ENCODE measurements at regions not wholly inside any gene's neighbourhood (a gene's known extent, or its start where the extent isn't known, plus 50 kb on each side); places are given as distances from the start of the nearest gene placed in this dataset.

GRCh38 chr5:38673671-38674071 lies 117.2 kb upstream of the LIFR start:
- no peaks in the 10 kb centered on the region for H3K79me2 ChIP-seq (ENCODE audit: insufficient read depth, low read length)
- H3K4me1 ChIP-seq (ENCODE audit: insufficient read depth, low read length, severe bottlenecking), result no peaks in the 10 kb centered on the region
- no peak overlapping the region for H3K4me2 ChIP-seq (ENCODE audit: low read length)
- H3K9me2 ChIP-seq (ENCODE audit: low read depth, low read length), result no peaks in the 10 kb centered on the region
- no peaks in the 10 kb centered on the region for H3K9me3 ChIP-seq (ENCODE audit: low read length)
- H2AFZ ChIP-seq (ENCODE audit: low read length), result no peak overlapping the region
- H3K4me3 ChIP-seq (ENCODE audit: low read depth, low read length, poor library complexity, severe bottlenecking), result no peak overlapping the region
- H3K27ac ChIP-seq (ENCODE audit: low read depth, low read length, poor library complexity, severe bottlenecking), result no peak overlapping the region
- H3K27me3 ChIP-seq (ENCODE audit: insufficient read depth, low read length), result no peaks in the 10 kb centered on the region
- H3K36me3 ChIP-seq (ENCODE audit: insufficient read depth, low read length), result no peaks in the 10 kb centered on the region
- no peak for TF ChIP-seq EZH2 (IDR thresholded peaks at IDR 0.05; ENCODE audit: borderline replicate concordance, low read length)
- TF ChIP-seq CTCF (IDR thresholded peaks at IDR 0.05; ENCODE audit: low read length), result no peak
- no peaks in the 10 kb centered on the region for H4K20me1 ChIP-seq (ENCODE audit: insufficient read depth, low read length)
- no peak overlapping the region for H3K9ac ChIP-seq (ENCODE audit: low read length)
- H3F3A ChIP-seq (ENCODE audit: insufficient read depth, low read length), result no peaks in the 10 kb centered on the region

GRCh38 chr5:38675443-38675842 lies 119.0 kb upstream of the LIFR start:
- H3K4me1 ChIP-seq (ENCODE audit: insufficient read depth, low read length, severe bottlenecking), result no peaks in the 10 kb centered on the region
- H3K27ac ChIP-seq (ENCODE audit: low read depth, low read length, poor library complexity, severe bottlenecking), result no peak overlapping the region
- no peaks in the 10 kb centered on the region for H3K36me3 ChIP-seq (ENCODE audit: insufficient read depth, low read length)
- H3K9me2 ChIP-seq (ENCODE audit: low read depth, low read length), result no peaks in the 10 kb centered on the region
- no peak overlapping the region for H3K4me2 ChIP-seq (ENCODE audit: low read length)
- no peaks in the 10 kb centered on the region for H3K27me3 ChIP-seq (ENCODE audit: insufficient read depth, low read length)
- no peak overlapping the region for H3K4me3 ChIP-seq (ENCODE audit: low read depth, low read length, poor library complexity, severe bottlenecking)
- no peaks in the 10 kb centered on the region for H3K79me2 ChIP-seq (ENCODE audit: insufficient read depth, low read length)
- H2AFZ ChIP-seq (ENCODE audit: low read length), result no peak overlapping the region
- H3F3A ChIP-seq (ENCODE audit: insufficient read depth, low read length), result no peaks in the 10 kb centered on the region
- TF ChIP-seq EZH2 (IDR thresholded peaks at IDR 0.05; ENCODE audit: borderline replicate concordance, low read length) (no peak), CTCF (IDR thresholded peaks at IDR 0.05; ENCODE audit: low read length) (no peak)
- no peaks in the 10 kb centered on the region for H3K9me3 ChIP-seq (ENCODE audit: low read length)
- no peak overlapping the region for H3K9ac ChIP-seq (ENCODE audit: low read length)
- H4K20me1 ChIP-seq (ENCODE audit: insufficient read depth, low read length), result no peaks in the 10 kb centered on the region

- Histone ChIP-seq H3K4me2 (ENCODE audit: low read length) (no peak overlapping the region), H3K9me2 (ENCODE audit: low read depth, low read length) (no peaks in the 10 kb centered on the region), H2AFZ (ENCODE audit: low read length) (no peak overlapping the region), H3K4me3 (ENCODE audit: low read depth, low read length, poor library complexity, severe bottlenecking) (no peak overlapping the region), H3K27ac (ENCODE audit: low read depth, low read length, poor library complexity, severe bottlenecking) (no peak overlapping the region), H3K9me3 (ENCODE audit: low read length) (no peaks in the 10 kb centered on the region), H3K4me1 (ENCODE audit: insufficient read depth, low read length, severe bottlenecking) (no peaks in the 10 kb centered on the region), H3K79me2 (ENCODE audit: insufficient read depth, low read length) (no peaks in the 10 kb centered on the region), H3K36me3 (ENCODE audit: insufficient read depth, low read length) (no peaks in the 10 kb centered on the region), H4K20me1 (ENCODE audit: insufficient read depth, low read length) (no peaks in the 10 kb centered on the region), H3K27me3 (ENCODE audit: insufficient read depth, low read length) (no peaks in the 10 kb centered on the region), H3F3A (ENCODE audit: insufficient read depth, low read length) (no peaks in the 10 kb centered on the region), H3K9ac (ENCODE audit: low read length) (no peak overlapping the region)
- TF ChIP-seq EZH2 (IDR thresholded peaks at IDR 0.05; ENCODE audit: borderline replicate concordance, low read length) (no peak), CTCF (IDR thresholded peaks at IDR 0.05; ENCODE audit: low read length) (no peak)
These were observed 121.2 kb upstream of the LIFR start for GRCh38 chr5:38677636-38678035.

Measured in OCI-LY1 (cell line).